ENCODE measurements at regions not wholly inside any gene's neighbourhood (a gene's known extent, or its start where the extent isn't known, plus 50 kb on each side); places are given as distances from the start of the nearest gene placed in this dataset.

DNA sequence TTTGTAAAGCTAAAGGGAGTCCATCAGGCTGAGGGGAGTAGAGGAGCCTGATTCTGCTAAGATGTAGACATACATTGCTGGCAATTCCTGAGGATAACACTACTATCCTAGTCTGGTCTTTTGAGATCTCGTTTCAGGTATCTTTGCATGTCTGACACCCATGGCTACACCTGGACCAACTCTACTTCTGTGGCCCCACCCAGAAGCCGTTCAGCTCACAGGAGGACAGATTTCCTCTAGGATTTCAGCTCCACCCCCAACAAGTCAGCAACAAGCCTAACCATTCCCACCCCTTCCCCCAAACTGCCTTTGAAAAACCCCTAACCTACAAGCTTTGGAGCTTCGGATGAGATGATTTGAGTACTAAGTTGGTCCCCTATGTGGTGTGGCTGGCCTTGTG lies 848.2 kb downstream of the NLGN4X start:
- TF ChIP-seq RARB (CRISPR knock-in tag; IDR thresholded peaks at IDR 0.05): no peak
- TF ChIP-seq, protein P1, sequence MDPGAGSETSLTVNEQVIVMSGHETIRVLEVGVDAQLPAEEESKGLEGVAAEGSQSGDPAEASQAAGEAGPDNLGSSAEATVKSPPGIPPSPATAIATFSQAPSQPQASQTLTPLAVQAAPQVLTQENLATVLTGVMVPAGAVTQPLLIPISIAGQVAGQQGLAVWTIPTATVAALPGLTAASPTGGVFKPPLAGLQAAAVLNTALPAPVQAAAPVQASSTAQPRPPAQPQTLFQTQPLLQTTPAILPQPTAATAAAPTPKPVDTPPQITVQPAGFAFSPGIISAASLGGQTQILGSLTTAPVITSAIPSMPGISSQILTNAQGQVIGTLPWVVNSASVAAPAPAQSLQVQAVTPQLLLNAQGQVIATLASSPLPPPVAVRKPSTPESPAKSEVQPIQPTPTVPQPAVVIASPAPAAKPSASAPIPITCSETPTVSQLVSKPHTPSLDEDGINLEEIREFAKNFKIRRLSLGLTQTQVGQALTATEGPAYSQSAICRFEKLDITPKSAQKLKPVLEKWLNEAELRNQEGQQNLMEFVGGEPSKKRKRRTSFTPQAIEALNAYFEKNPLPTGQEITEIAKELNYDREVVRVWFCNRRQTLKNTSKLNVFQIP (CRISPR knock-in tag; IDR thresholded peaks at IDR 0.05; ENCODE audit: borderline replicate concordance, low read depth): no peak
- TF ChIP-seq GLIS3 (CRISPR knock-in tag; IDR thresholded peaks at IDR 0.05): no peak
- no peak for TF ChIP-seq CSRNP3 (CRISPR knock-in tag; IDR thresholded peaks at IDR 0.05)
- no peak for TF ChIP-seq ZNF70 (CRISPR knock-in tag; IDR thresholded peaks at IDR 0.05)
- no peak for TF ChIP-seq CSDC2 (CRISPR knock-in tag; IDR thresholded peaks at IDR 0.05)
- no peak for TF ChIP-seq ZFP3 (CRISPR knock-in tag; IDR thresholded peaks at IDR 0.05)
- TF ChIP-seq ZNF8 (CRISPR knock-in tag; IDR thresholded peaks at IDR 0.05): no peak
- TF ChIP-seq ZFP30 (CRISPR knock-in tag; IDR thresholded peaks at IDR 0.05): no peak
- no peak for ATAC-seq

DNA sequence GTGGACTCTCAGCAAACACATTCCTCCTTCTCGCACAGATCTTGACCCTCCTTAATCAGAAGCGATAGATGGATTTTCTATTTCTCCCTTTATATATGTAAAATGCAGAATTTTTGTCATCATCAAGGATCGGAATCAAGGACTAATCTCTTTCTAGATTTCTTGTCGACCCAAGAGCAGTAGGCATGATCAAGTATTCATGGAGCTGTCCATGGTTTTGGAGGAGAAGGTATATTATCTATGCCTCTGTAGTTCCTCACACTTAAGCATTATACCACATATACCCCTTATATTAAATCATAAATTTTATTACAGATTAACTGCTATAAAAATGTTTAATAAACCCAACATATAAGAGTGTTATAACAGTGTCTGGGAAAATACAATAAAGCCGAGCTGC lies 886.8 kb downstream of the NLGN4X start:
- no peak for ATAC-seq
- TF ChIP-seq PATZ1 (CRISPR knock-in tag; IDR thresholded peaks at IDR 0.05; ENCODE audit: borderline replicate concordance) (no peak), ZNF70 (CRISPR knock-in tag; IDR thresholded peaks at IDR 0.05) (no peak), GLIS3 (CRISPR knock-in tag; IDR thresholded peaks at IDR 0.05) (no peak), ZFP3 (CRISPR knock-in tag; IDR thresholded peaks at IDR 0.05) (no peak), RARB (CRISPR knock-in tag; IDR thresholded peaks at IDR 0.05) (no peak), CSRNP3 (CRISPR knock-in tag; IDR thresholded peaks at IDR 0.05) (no peak), ZC3H10 (CRISPR knock-in tag; IDR thresholded peaks at IDR 0.05) (no peak), PPARA (CRISPR knock-in tag; IDR thresholded peaks at IDR 0.05; ENCODE audit: borderline replicate concordance) (no peak), CREB5 (CRISPR knock-in tag; IDR thresholded peaks at IDR 0.05; ENCODE audit: low read depth) (no peak), ZNF8 (CRISPR knock-in tag; IDR thresholded peaks at IDR 0.05) (no peak), ISL1 (CRISPR knock-in tag; IDR thresholded peaks at IDR 0.05) (no peak), SNAI2 (CRISPR knock-in tag; IDR thresholded peaks at IDR 0.05) (no peak), ARNTL (CRISPR knock-in tag; IDR thresholded peaks at IDR 0.05; ENCODE audit: borderline replicate concordance, low read depth) (no peak), TOX (CRISPR knock-in tag; IDR thresholded peaks at IDR 0.05; ENCODE audit: borderline replicate concordance) (no peak), CSDC2 (CRISPR knock-in tag; IDR thresholded peaks at IDR 0.05) (no peak), TCF4 (CRISPR knock-in tag; IDR thresholded peaks at IDR 0.05; ENCODE audit: borderline replicate concordance) (no peak), ZFP30 (CRISPR knock-in tag; IDR thresholded peaks at IDR 0.05) (no peak)
- TF ChIP-seq, protein P1 (CRISPR knock-in tag; IDR thresholded peaks at IDR 0.05; ENCODE audit: borderline replicate concordance, low read depth): no peak

DNA sequence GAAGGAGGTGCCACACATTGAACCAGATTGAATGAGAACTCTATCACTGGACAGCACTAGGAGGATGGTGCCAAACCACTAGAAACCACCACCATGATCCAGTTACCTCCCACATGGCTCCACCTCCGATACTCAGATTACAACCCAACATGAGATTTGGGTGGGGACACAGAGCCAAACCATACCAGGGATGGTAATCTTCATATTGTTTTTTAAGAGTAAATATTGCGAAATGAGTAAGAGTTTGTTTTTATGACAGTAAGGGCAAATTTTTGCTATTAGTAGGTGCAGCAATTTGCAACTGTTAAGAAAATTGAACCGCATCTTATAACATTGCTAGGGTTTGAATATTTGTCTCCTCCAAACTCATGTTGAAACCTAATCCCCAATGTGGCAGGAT lies 891.5 kb downstream of the NLGN4X start:
- ATAC-seq: no peak
- TF ChIP-seq BACH2 (CRISPR knock-in tag; IDR thresholded peaks at IDR 0.05; ENCODE audit: borderline replicate concordance) (no peak), ZFP30 (CRISPR knock-in tag; IDR thresholded peaks at IDR 0.05) (no peak), TCF4 (CRISPR knock-in tag; IDR thresholded peaks at IDR 0.05; ENCODE audit: borderline replicate concordance) (no peak)
